ENCODE measurements at regions not wholly inside any gene's neighbourhood (a gene's known extent, or its start where the extent isn't known, plus 50 kb on each side); places are given as distances from the start of the nearest gene placed in this dataset.

GRCh38 chr12:67014642-67015041, 254.5 kb upstream of the CAND1 start:
- no peaks in the 10 kb centered on the region for H3K79me2 ChIP-seq (ENCODE audit: insufficient read depth, low read length)
- H3K4me1 ChIP-seq (ENCODE audit: insufficient read depth, low read length) = no peaks in the 10 kb centered on the region
- FAIRE-seq = no peak
- H3K27ac ChIP-seq (ENCODE audit: extremely low read length, insufficient read depth, low read length) = no peak overlapping the region
- intact Hi-C loops (cut with micrococcal nuclease; ENCODE audit: unreplicated experiment) = no loop called here
- peaks cover 0 to 8% of the 10 kb centered on the region in 2 experiments; a peak in 3 of 5 replicates for H3K27me3 ChIP-seq (ENCODE audit: control insufficient read depth in 1 of 2, insufficient read depth in 2 of 2, low read length in 2 of 2)
- TF ChIP-seq MAFF (IDR thresholded peaks at IDR 0.05; ENCODE audit: low read depth, low read length) (peak; percentile 82), TARDBP (CRISPR knock-in tag; IDR thresholded peaks at IDR 0.05) (no peak), MAFK (conservative IDR thresholded peaks at IDR 0.05 in 1 of 2, IDR thresholded peaks at IDR 0.05 in 1 of 2; ENCODE audit: low read length in 2 of 2) (peak; percentile 57 to 85)
- H3K9me3 ChIP-seq (ENCODE audit: low read length) = no peaks in the 10 kb centered on the region
- CTCF ChIA-PET (ENCODE audit: low intra/inter-chr PET ratio, low total read pairs) = no interaction called here
- H4K20me1 ChIP-seq (ENCODE audit: insufficient read depth, low read length) = no peaks in the 10 kb centered on the region
- H3K4me2 ChIP-seq (ENCODE audit: low read depth, low read length) = no peak overlapping the region
- DNase-seq (ENCODE audit: low spot score) = no peak
- WGBS (ENCODE audit: low lambda C conversion rate) = 0% methylated on average over 1 of the region's 1 CpG
- H3K36me3 ChIP-seq (replicated peaks in 1 of 2; ENCODE audit: control insufficient read depth in 1 of 2, insufficient read depth in 2 of 2, low read length in 2 of 2) = no peaks in the 10 kb centered on the region
- H2AFZ ChIP-seq (ENCODE audit: low read length) = no peak overlapping the region
- no peak for ATAC-seq
- POLR2A ChIA-PET = no interaction called here
- H3K4me3 ChIP-seq (replicated peaks in 1 of 3; ENCODE audit: insufficient read depth in 1 of 3, low read depth in 2 of 3, low read length in 3 of 3) = no peak overlapping the region
- BruUV-seq (replicated peaks) = no TSS peak
- H3K9ac ChIP-seq (ENCODE audit: insufficient read depth, low read depth, low read length) = no peak overlapping the region
- in situ Hi-C loops (cut with HindIII; ENCODE audit: extremely low pct_ligation_motif_present, low pct_unique_long_range_greater_than_20kb) = no loop called here

- BruUV-seq (replicated peaks) = no TSS peak
- ATAC-seq (peak; percentile 48; the same call in 2 of the 3 replicates), FAIRE-seq (no peak), DNase-seq (ENCODE audit: low spot score) (no peak)
- Histone ChIP-seq H3K4me1 (ENCODE audit: insufficient read depth, low read length) (no peaks in the 10 kb centered on the region), H3K27ac (ENCODE audit: extremely low read length, insufficient read depth, low read length) (no peak overlapping the region), H2AFZ (ENCODE audit: low read length) (no peak overlapping the region), H3K9ac (ENCODE audit: insufficient read depth, low read depth, low read length) (no peak overlapping the region), H3K36me3 (replicated peaks in 1 of 2; ENCODE audit: control insufficient read depth in 1 of 2, insufficient read depth in 2 of 2, low read length in 2 of 2) (no peaks in the 10 kb centered on the region), H3K27me3 (ENCODE audit: control insufficient read depth in 1 of 2, insufficient read depth in 2 of 2, low read length in 2 of 2) (peaks cover 0 to 8% of the 10 kb centered on the region in 2 experiments; a peak in 3 of 5 replicates), H4K20me1 (ENCODE audit: insufficient read depth, low read length) (no peaks in the 10 kb centered on the region), H3K79me2 (ENCODE audit: insufficient read depth, low read length) (no peaks in the 10 kb centered on the region), H3K4me3 (replicated peaks in 1 of 3; ENCODE audit: insufficient read depth in 1 of 3, low read depth in 2 of 3, low read length in 3 of 3) (no peak overlapping the region), H3K9me3 (ENCODE audit: low read length) (no peaks in the 10 kb centered on the region), H3K4me2 (ENCODE audit: low read depth, low read length) (no peak overlapping the region)
- no peak for TF ChIP-seq ZNF263 (CRISPR knock-in tag; IDR thresholded peaks at IDR 0.05)
- TF ChIP-seq IKZF5 (CRISPR knock-in tag; IDR thresholded peaks at IDR 0.05) = no peak
- TF ChIP-seq NFRKB (IDR thresholded peaks at IDR 0.05) = no peak
- no peak for TF ChIP-seq MIER3 (CRISPR knock-in tag; IDR thresholded peaks at IDR 0.05; ENCODE audit: borderline replicate concordance)
- TF ChIP-seq ZBTB2 (CRISPR knock-in tag; IDR thresholded peaks at IDR 0.05; ENCODE audit: low read depth) = no peak
- TF ChIP-seq HNF4G (IDR thresholded peaks at IDR 0.05; ENCODE audit: borderline replicate concordance, low read depth, low read length) = no peak
- no peak for TF ChIP-seq HNF4G (CRISPR knock-in tag; IDR thresholded peaks at IDR 0.05; ENCODE audit: borderline replicate concordance, low read depth)
- TF ChIP-seq ZNF558 (CRISPR knock-in tag; IDR thresholded peaks at IDR 0.05; ENCODE audit: borderline replicate concordance) = no peak
- intact Hi-C loops (cut with micrococcal nuclease; ENCODE audit: unreplicated experiment) (no loop called here), in situ Hi-C loops (cut with HindIII; ENCODE audit: extremely low pct_ligation_motif_present, low pct_unique_long_range_greater_than_20kb) (no loop called here)
- ChIA-PET CTCF (ENCODE audit: low intra/inter-chr PET ratio, low total read pairs) (no interaction called here), POLR2A (no interaction called here)
- 11% methylated on average over 5 of the region's 5 CpGs for WGBS (ENCODE audit: low lambda C conversion rate)
Observed at GRCh38 chr12:67018105-67018504, 251.1 kb upstream of the CAND1 start.

All from HepG2 (cell line).